ENCODE measurements at regions not wholly inside any gene's neighbourhood (a gene's known extent, or its start where the extent isn't known, plus 50 kb on each side); places are given as distances from the start of the nearest gene placed in this dataset.
A peak's percentile ranks its signal among the peaks of the same experiment; 100 is the strongest.
"Not testable (repeated sequence)": the region's sequence is repeated elsewhere in the genome, so short reads cannot be mapped to it uniquely, and the experiment has no call there.

- no peak for DNase-seq (ENCODE audit: low spot score)
Measured at GRCh38 chr1:29802181-29803068, 566.1 kb downstream of the PTPRU start.

GRCh38 chr1:29801561-29801973 is 565.2 kb downstream of the PTPRU start:
- no peak for DNase-seq (ENCODE audit: low spot score)

GRCh38 chr1:29801003-29801402 is 564.7 kb downstream of the PTPRU start:
- DNase-seq (ENCODE audit: low spot score): no peak

- DNase-seq (ENCODE audit: low spot score): no peak
Measured at GRCh38 chr1:29800522-29800956, 564.2 kb downstream of the PTPRU start.

- DNase-seq (ENCODE audit: low spot score): no peak
Measured at GRCh38 chr1:29800120-29800519, 563.8 kb downstream of the PTPRU start.

GRCh38 chr1:29798699-29799566 is 562.6 kb downstream of the PTPRU start:
- DNase-seq (ENCODE audit: low spot score): no peak

- DNase-seq (ENCODE audit: low spot score): not testable (repeated sequence)
Measured at GRCh38 chr1:29797125-29797524, 560.8 kb downstream of the PTPRU start.

GRCh38 chr1:29795965-29796364 is 559.6 kb downstream of the PTPRU start:
- not testable (repeated sequence) for DNase-seq (ENCODE audit: low spot score)

- no peak for DNase-seq (ENCODE audit: low spot score)
Measured at GRCh38 chr1:29793653-29794348, 557.5 kb downstream of the PTPRU start.

- DNase-seq (ENCODE audit: low spot score): peak; percentile 82
Measured at GRCh38 chr1:29793101-29793546, 556.8 kb downstream of the PTPRU start.

GRCh38 chr1:29789910-29790247 is 553.6 kb downstream of the PTPRU start:
- DNase-seq (ENCODE audit: low spot score): no peak

- no peak for DNase-seq (ENCODE audit: low spot score)
Measured at GRCh38 chr1:29789221-29789909, 553.0 kb downstream of the PTPRU start.

- no peak for DNase-seq (ENCODE audit: low spot score)
Measured at GRCh38 chr1:29786791-29787732, 550.7 kb downstream of the PTPRU start.

GRCh38 chr1:29786195-29786594 is 549.9 kb downstream of the PTPRU start:
- no peak for DNase-seq (ENCODE audit: low spot score)

GRCh38 chr1:29785554-29785953 is 549.2 kb downstream of the PTPRU start:
- DNase-seq (ENCODE audit: low spot score): no peak

- no peak for DNase-seq (ENCODE audit: low spot score)
Measured at GRCh38 chr1:29785137-29785527, 548.8 kb downstream of the PTPRU start.

- DNase-seq (ENCODE audit: low spot score): no peak
Measured at GRCh38 chr1:29784276-29785136, 548.2 kb downstream of the PTPRU start.

- DNase-seq (ENCODE audit: low spot score): no peak
Measured at GRCh38 chr1:29783508-29784275, 547.4 kb downstream of the PTPRU start.

All from H4 (cell line).